ENCODE measurements at regions not wholly inside any gene's neighbourhood (a gene's known extent, or its start where the extent isn't known, plus 50 kb on each side); places are given as distances from the start of the nearest gene placed in this dataset.

- Histone ChIP-seq H3K4me1 (ENCODE audit: control insufficient read depth in 1 of 2, insufficient read depth in 2 of 2, low read length in 2 of 2) (no peaks in the 10 kb centered on the region), H3K9me2 (ENCODE audit: insufficient read depth) (no peaks in the 10 kb centered on the region), H2AFZ (ENCODE audit: low read depth, low read length, poor library complexity, severe bottlenecking) (no peak overlapping the region), H3K27me3 (ENCODE audit: insufficient read depth, low read length) (no peaks in the 10 kb centered on the region), H3K36me3 (ENCODE audit: control insufficient read depth in 1 of 2, insufficient read depth in 2 of 2, low read length in 2 of 2) (no peaks in the 10 kb centered on the region), H3K79me2 (ENCODE audit: insufficient read depth, low read length) (no peaks in the 10 kb centered on the region), H3K4me2 (ENCODE audit: low read length) (no peak overlapping the region), H3K9ac (ENCODE audit: low read length) (no peak overlapping the region), H3K9me3 (ENCODE audit: control insufficient read depth in 1 of 2, insufficient read depth in 1 of 2, low read depth in 1 of 2, low read length in 2 of 2) (no peaks in the 10 kb centered on the region), H4K20me1 (ENCODE audit: insufficient read depth) (no peaks in the 10 kb centered on the region), H3K4me3 (replicated peaks in 1 of 2; ENCODE audit: low read depth in 1 of 2, low read length in 2 of 2) (no peak overlapping the region), H3K27ac (ENCODE audit: low read depth, low read length) (no peak overlapping the region)
- intact Hi-C loops (cut with micrococcal nuclease) = no loop called here
- ChIA-PET POLR2A (no interaction called here), RAD21 (ENCODE audit: low non-redundant PET in 1 of 2, low total read pairs in 2 of 2, uncharacterized antibody in 2 of 2, unreplicated experiment in 2 of 2) (no interaction called here), CTCF (no interaction called here)
- no peak for TF ChIP-seq RAD21 (IDR thresholded peaks at IDR 0.05; ENCODE audit: low read depth)
- DNase-seq (ENCODE audit: low read depth, low spot score) = no peak
- no peak for ATAC-seq
- BruUV-seq (replicated peaks) = no TSS peak
These were observed 138.5 kb upstream of the ITGA4 start for GRCh38 chr2:181318504-181319280.

- H3K27me3 ChIP-seq (ENCODE audit: insufficient read depth, low read length) = no peaks in the 10 kb centered on the region
- H3K79me2 ChIP-seq (ENCODE audit: insufficient read depth, low read length) = no peaks in the 10 kb centered on the region
- ChIA-PET RAD21 (ENCODE audit: low non-redundant PET in 1 of 2, low total read pairs in 2 of 2, uncharacterized antibody in 2 of 2, unreplicated experiment in 2 of 2) (no interaction called here), POLR2A (no interaction called here), CTCF (no interaction called here)
- no peaks in the 10 kb centered on the region for H4K20me1 ChIP-seq (ENCODE audit: insufficient read depth)
- DNase-seq (ENCODE audit: low read depth, low spot score) (no peak), ATAC-seq (no peak)
- H3K9ac ChIP-seq (ENCODE audit: low read length) = no peak overlapping the region
- intact Hi-C loops (cut with micrococcal nuclease) = no loop called here
- no peaks in the 10 kb centered on the region for H3K9me2 ChIP-seq (ENCODE audit: insufficient read depth)
- no peaks in the 10 kb centered on the region for H3K4me1 ChIP-seq (ENCODE audit: control insufficient read depth in 1 of 2, insufficient read depth in 2 of 2, low read length in 2 of 2)
- H3K4me3 ChIP-seq (replicated peaks in 1 of 2; ENCODE audit: low read depth in 1 of 2, low read length in 2 of 2) = no peak overlapping the region
- TF ChIP-seq TCF7L2 (IDR thresholded peaks at IDR 0.05; ENCODE audit: borderline replicate concordance, extremely low read depth, insufficient read depth, insufficient read length) = no peak
- TF ChIP-seq RAD21 (IDR thresholded peaks at IDR 0.05; ENCODE audit: low read depth) = no peak
- no peak for TF ChIP-seq EGR1 (IDR thresholded peaks at IDR 0.05; ENCODE audit: low read depth)
- TF ChIP-seq JUND (IDR thresholded peaks at IDR 0.05) = no peak
- no peak for TF ChIP-seq FOSL1 (IDR thresholded peaks at IDR 0.05; ENCODE audit: low read depth)
- no peak for TF ChIP-seq REST (IDR thresholded peaks at IDR 0.05; ENCODE audit: low read depth)
- TF ChIP-seq ZNF274 (IDR thresholded peaks at IDR 0.05; ENCODE audit: low read depth, low read length) = no peak
- TF ChIP-seq POLR2A (IDR thresholded peaks at IDR 0.05; ENCODE audit: borderline replicate concordance, extremely low read depth, insufficient read depth, insufficient read length) = no peak
- H3K4me2 ChIP-seq (ENCODE audit: low read length) = no peak overlapping the region
- H3K36me3 ChIP-seq (ENCODE audit: control insufficient read depth in 1 of 2, insufficient read depth in 2 of 2, low read length in 2 of 2) = no peaks in the 10 kb centered on the region
- no peak overlapping the region for H3K27ac ChIP-seq (ENCODE audit: low read depth, low read length)
- no TSS peak for BruUV-seq (replicated peaks)
- H3K9me3 ChIP-seq (ENCODE audit: control insufficient read depth in 1 of 2, insufficient read depth in 1 of 2, low read depth in 1 of 2, low read length in 2 of 2) = no peaks in the 10 kb centered on the region
- H2AFZ ChIP-seq (ENCODE audit: low read depth, low read length, poor library complexity, severe bottlenecking) = no peak overlapping the region
These were observed 137.9 kb upstream of the ITGA4 start for GRCh38 chr2:181319286-181319685.

All from HCT116 (cell line).